GM21737 (cell line): ENCODE measurements at regions not wholly inside any gene's neighbourhood (a gene's known extent, or its start where the extent isn't known, plus 50 kb on each side); places are given as distances from the start of the nearest gene placed in this dataset.

Source experiments
- ATAC-seq: cut with Tn5 transposase; IDR thresholded peaks from one replicate; pipeline ENCODE4 v1.9.1; 2021; ENCODE audit warnings: mild to moderate bottlenecking, moderate library complexity; ENCODE audit not compliant: unreplicated experiment

- ATAC-seq = no peak
Observed at GRCh38 chr1:229760478-229760996, 134.5 kb downstream of the URB2 start.

- no peak for ATAC-seq
Observed at GRCh38 chr1:229762891-229763290, 136.8 kb downstream of the URB2 start.

- no peak for ATAC-seq
Observed at GRCh38 chr1:229768232-229768631, 142.2 kb downstream of the URB2 start.

- ATAC-seq = no peak
Observed at GRCh38 chr1:229769006-229769405, 143.0 kb downstream of the URB2 start.

- ATAC-seq = no peak
Observed at GRCh38 chr1:229769809-229770208, 143.8 kb downstream of the URB2 start.

- no peak for ATAC-seq
Observed at GRCh38 chr1:229778794-229779193, 152.7 kb downstream of the URB2 start.

- ATAC-seq = no peak
Observed at GRCh38 chr1:229781453-229781852, 155.4 kb downstream of the URB2 start.

- ATAC-seq = no peak
Observed at GRCh38 chr1:229782469-229782868, 156.4 kb downstream of the URB2 start.

- ATAC-seq = no peak
Observed at GRCh38 chr1:229784834-229785233, 158.8 kb downstream of the URB2 start.

- ATAC-seq = no peak
Observed at GRCh38 chr1:229786974-229787610, 161.0 kb downstream of the URB2 start.

- no peak for ATAC-seq
Observed at GRCh38 chr1:229788004-229788403, 162.0 kb downstream of the URB2 start.

GRCh38 chr1:229792012-229792975 is 166.2 kb downstream of the URB2 start:
- ATAC-seq = no peak

GRCh38 chr1:229793488-229793887 is 167.4 kb downstream of the URB2 start:
- no peak for ATAC-seq

- ATAC-seq = no peak
Observed at GRCh38 chr1:229798558-229798957, 172.5 kb downstream of the URB2 start.

- no peak for ATAC-seq
Observed at GRCh38 chr1:229803626-229804217, 177.7 kb downstream of the URB2 start.

GRCh38 chr1:229808272-229808671 is 182.2 kb downstream of the URB2 start:
- no peak for ATAC-seq

GRCh38 chr1:229810140-229810539 is 184.1 kb downstream of the URB2 start:
- ATAC-seq = no peak

- ATAC-seq = no peak
Observed at GRCh38 chr1:229810961-229811360, 184.9 kb downstream of the URB2 start.

GRCh38 chr1:229812148-229812547 is 186.1 kb downstream of the URB2 start:
- no peak for ATAC-seq

GRCh38 chr1:229812693-229813092 is 186.6 kb downstream of the URB2 start:
- no peak for ATAC-seq

- no peak for ATAC-seq
Observed at GRCh38 chr1:229815076-229815475, 189.0 kb downstream of the URB2 start.

- no peak for ATAC-seq
Observed at GRCh38 chr1:229815961-229816360, 189.9 kb downstream of the URB2 start.
